GM18858 (cell line): ENCODE measurements at regions not wholly inside any gene's neighbourhood (a gene's known extent, or its start where the extent isn't known, plus 50 kb on each side); places are given as distances from the start of the nearest gene placed in this dataset.

Source experiments
- ATAC-seq: cut with Tn5 transposase; IDR thresholded peaks from one replicate; pipeline ENCODE4 v1.9.1; 2021; ENCODE audit not compliant: unreplicated experiment

- ATAC-seq = no peak
Measured at GRCh38 chr10:85193796-85194195, 865.4 kb downstream of the CCSER2 start.

GRCh38 chr10:85194706-85195105 lies 866.3 kb downstream of the CCSER2 start:
- ATAC-seq = no peak

- no peak for ATAC-seq
Measured at GRCh38 chr10:85195596-85195995, 867.2 kb downstream of the CCSER2 start.

- ATAC-seq = no peak
Measured at GRCh38 chr10:85204814-85205213, 876.4 kb downstream of the CCSER2 start.

GRCh38 chr10:85212526-85212925 lies 884.1 kb downstream of the CCSER2 start:
- ATAC-seq = no peak

GRCh38 chr10:85213493-85213892 lies 885.1 kb downstream of the CCSER2 start:
- no peak for ATAC-seq

- no peak for ATAC-seq
Measured at GRCh38 chr10:85222300-85222699, 893.9 kb downstream of the CCSER2 start.

- no peak for ATAC-seq
Measured at GRCh38 chr10:85224366-85224940, 896.1 kb downstream of the CCSER2 start.

GRCh38 chr10:85225311-85225710 lies 896.9 kb downstream of the CCSER2 start:
- ATAC-seq = no peak

- ATAC-seq = no peak
Measured at GRCh38 chr10:85226596-85226995, 898.2 kb downstream of the CCSER2 start.

- no peak for ATAC-seq
Measured at GRCh38 chr10:85228726-85229125, 900.3 kb downstream of the CCSER2 start.

GRCh38 chr10:85231534-85232270 lies 903.3 kb downstream of the CCSER2 start:
- ATAC-seq = no peak

GRCh38 chr10:85235258-85235657 lies 906.9 kb downstream of the CCSER2 start:
- no peak for ATAC-seq

- ATAC-seq = no peak
Measured at GRCh38 chr10:85238676-85239075, 910.3 kb downstream of the CCSER2 start.

- ATAC-seq = no peak
Measured at GRCh38 chr10:85250304-85250703, 921.9 kb downstream of the CCSER2 start.

- no peak for ATAC-seq
Measured at GRCh38 chr10:85256481-85256880, 928.1 kb downstream of the CCSER2 start.

- no peak for ATAC-seq
Measured at GRCh38 chr10:85259908-85260307, 931.5 kb downstream of the CCSER2 start.

GRCh38 chr10:85262992-85263391 lies 934.6 kb downstream of the CCSER2 start:
- ATAC-seq = no peak

- no peak for ATAC-seq
Measured at GRCh38 chr10:85265121-85265520, 936.7 kb downstream of the CCSER2 start.

GRCh38 chr10:85266808-85267207 lies 938.4 kb downstream of the CCSER2 start:
- ATAC-seq = no peak

GRCh38 chr10:85280014-85280413 lies 951.6 kb downstream of the CCSER2 start:
- ATAC-seq = no peak

GRCh38 chr10:85284778-85285770 lies 956.7 kb downstream of the CCSER2 start:
- ATAC-seq = no peak
